Testis (tissue), 2 donors: ENCODE measurements at regions not wholly inside any gene's neighbourhood (a gene's known extent, or its start where the extent isn't known, plus 50 kb on each side); places are given as distances from the start of the nearest gene placed in this dataset.

Source experiments
- POLR2A ChIP-seq: fragments of 450-650 bp; IDR thresholded peaks from one replicate; pipeline ENCODE4 v1.6.1; 2017; ENCODE audit warnings: antibody characterized with exemption, mild to moderate bottlenecking, moderate library complexity
- TF ChIP-seq, protein P1 (sequence below), 3 experiments: fragments of 450-650 bp in 2 of 3; fragments of 200-600 bp in 1 of 3; sonication (generic) in 1 of 3; IDR thresholded peaks; one replicate each; pipeline ENCODE4 v1.5.1; 2016 to 2019; ENCODE audit warnings: antibody characterized with exemption in 3 of 3, mild to moderate bottlenecking in 2 of 3, moderate library complexity in 1 of 3

DNA sequence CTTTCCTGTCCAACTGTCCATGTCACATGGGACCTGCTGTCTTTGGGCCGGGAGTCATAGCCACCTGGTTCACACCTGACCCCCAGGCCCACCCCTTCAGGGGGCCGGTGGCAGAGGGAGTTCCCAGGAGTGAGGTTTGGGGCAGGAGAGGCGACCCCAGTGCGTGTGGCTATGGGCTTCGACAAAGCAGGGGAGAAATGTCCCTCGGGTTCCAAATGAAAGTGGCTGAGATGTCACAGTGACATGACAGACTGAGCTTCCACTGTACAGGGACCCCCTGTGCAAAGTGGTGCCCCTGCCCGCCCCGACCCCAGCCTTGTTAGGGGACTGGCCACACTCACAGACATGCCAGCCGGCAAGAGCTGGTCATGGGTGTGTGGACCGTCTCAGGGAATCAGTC lies 1297.0 kb downstream of the BRD1 start:
- TF ChIP-seq, protein P1, sequence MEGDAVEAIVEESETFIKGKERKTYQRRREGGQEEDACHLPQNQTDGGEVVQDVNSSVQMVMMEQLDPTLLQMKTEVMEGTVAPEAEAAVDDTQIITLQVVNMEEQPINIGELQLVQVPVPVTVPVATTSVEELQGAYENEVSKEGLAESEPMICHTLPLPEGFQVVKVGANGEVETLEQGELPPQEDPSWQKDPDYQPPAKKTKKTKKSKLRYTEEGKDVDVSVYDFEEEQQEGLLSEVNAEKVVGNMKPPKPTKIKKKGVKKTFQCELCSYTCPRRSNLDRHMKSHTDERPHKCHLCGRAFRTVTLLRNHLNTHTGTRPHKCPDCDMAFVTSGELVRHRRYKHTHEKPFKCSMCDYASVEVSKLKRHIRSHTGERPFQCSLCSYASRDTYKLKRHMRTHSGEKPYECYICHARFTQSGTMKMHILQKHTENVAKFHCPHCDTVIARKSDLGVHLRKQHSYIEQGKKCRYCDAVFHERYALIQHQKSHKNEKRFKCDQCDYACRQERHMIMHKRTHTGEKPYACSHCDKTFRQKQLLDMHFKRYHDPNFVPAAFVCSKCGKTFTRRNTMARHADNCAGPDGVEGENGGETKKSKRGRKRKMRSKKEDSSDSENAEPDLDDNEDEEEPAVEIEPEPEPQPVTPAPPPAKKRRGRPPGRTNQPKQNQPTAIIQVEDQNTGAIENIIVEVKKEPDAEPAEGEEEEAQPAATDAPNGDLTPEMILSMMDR (IDR thresholded peaks at IDR 0.05) = no peak
- TF ChIP-seq POLR2A = no peak
